Hepatocyte (in vitro differentiated cells): ENCODE measurements at regions not wholly inside any gene's neighbourhood (a gene's known extent, or its start where the extent isn't known, plus 50 kb on each side); places are given as distances from the start of the nearest gene placed in this dataset.

Experiments used
- EZH2 ChIP-seq: fragments of 200-600 bp; sonication (generic); IDR thresholded peaks from 2 replicates; pipeline ENCODE4 v1.6.1; 2016; ENCODE audit warnings: antibody characterized with exemption, mild to moderate bottlenecking, borderline replicate concordance
- EZH2phosphoT487 ChIP-seq: fragments of 200-600 bp; sonication (generic); IDR thresholded peaks from one replicate; pipeline ENCODE4 v1.6.1; 2018; ENCODE audit warnings: antibody characterized with exemption, mild to moderate bottlenecking, low read depth, moderate library complexity; ENCODE audit not compliant: unreplicated experiment, severe bottlenecking
- TF ChIP-seq, protein P1 (sequence below): fragments of 200-600 bp; sonication (generic); IDR thresholded peaks from 2 replicates; pipeline ENCODE4 v1.5.1; 2016; ENCODE audit warnings: antibody characterized with exemption, mild to moderate bottlenecking; ENCODE audit not compliant: poor library complexity

GRCh38 chr2:41000906-41001305 is 549.0 kb upstream of the SLC8A1 start:
- TF ChIP-seq, protein P1, sequence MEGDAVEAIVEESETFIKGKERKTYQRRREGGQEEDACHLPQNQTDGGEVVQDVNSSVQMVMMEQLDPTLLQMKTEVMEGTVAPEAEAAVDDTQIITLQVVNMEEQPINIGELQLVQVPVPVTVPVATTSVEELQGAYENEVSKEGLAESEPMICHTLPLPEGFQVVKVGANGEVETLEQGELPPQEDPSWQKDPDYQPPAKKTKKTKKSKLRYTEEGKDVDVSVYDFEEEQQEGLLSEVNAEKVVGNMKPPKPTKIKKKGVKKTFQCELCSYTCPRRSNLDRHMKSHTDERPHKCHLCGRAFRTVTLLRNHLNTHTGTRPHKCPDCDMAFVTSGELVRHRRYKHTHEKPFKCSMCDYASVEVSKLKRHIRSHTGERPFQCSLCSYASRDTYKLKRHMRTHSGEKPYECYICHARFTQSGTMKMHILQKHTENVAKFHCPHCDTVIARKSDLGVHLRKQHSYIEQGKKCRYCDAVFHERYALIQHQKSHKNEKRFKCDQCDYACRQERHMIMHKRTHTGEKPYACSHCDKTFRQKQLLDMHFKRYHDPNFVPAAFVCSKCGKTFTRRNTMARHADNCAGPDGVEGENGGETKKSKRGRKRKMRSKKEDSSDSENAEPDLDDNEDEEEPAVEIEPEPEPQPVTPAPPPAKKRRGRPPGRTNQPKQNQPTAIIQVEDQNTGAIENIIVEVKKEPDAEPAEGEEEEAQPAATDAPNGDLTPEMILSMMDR: no peak
- TF ChIP-seq EZH2phosphoT487 (no peak), EZH2 (no peak)
